Panc1 (cell line): ENCODE measurements at regions not wholly inside any gene's neighbourhood (a gene's known extent, or its start where the extent isn't known, plus 50 kb on each side); places are given as distances from the start of the nearest gene placed in this dataset.

Source experiments
- ATAC-seq: fragments of 200-7000 bp; cut with Tn5 transposase; 2 replicates; pipeline ENCODE4 v1.9.1; 2020; ENCODE audit warnings: mild to moderate bottlenecking, moderate library complexity
- BruUV-seq: library from RNA; stranded (reverse); fragments of 400-500 nt; replicated peaks from 2 replicates; lab custom pipeline; 2021; lab: Mats Ljungman, UMichigan
- CTCF ChIA-PET: fragments of 300-600 bp; sonication (Branson Sonifier 250); formaldehyde crosslinking; loops from one replicate; lab custom pipeline; 2022; ENCODE audit warnings: antibody characterized with exemption; lab: Charles Lee
- POLR2A ChIA-PET: fragments of 300-600 bp; sonication (Branson Sonifier 250); formaldehyde crosslinking; loops from one replicate; lab custom pipeline; 2022; ENCODE audit warnings: antibody characterized with exemption; lab: Charles Lee
- DNase-seq: peaks from one replicate; pipeline ENCODE4 v3.0.0-alpha.2; 2010; ENCODE audit warnings: low read depth, low spot score
- H3K27ac ChIP-seq: 2 replicates; pipeline ENCODE4 v1.5.1; 2011; ENCODE audit warnings: mild to moderate bottlenecking, low read length, inconsistent platforms
- H3K27me3 ChIP-seq: fragments of 200-500 bp; sonication (Bioruptor generic); 2 replicates; pipeline ENCODE4 v1.6.0; 2014; ENCODE audit warnings: low read length, inconsistent platforms; ENCODE audit not compliant: control insufficient read depth, insufficient read depth
- H3K36me3 ChIP-seq: fragments of 200-500 bp; sonication (Bioruptor generic); 2 replicates; pipeline ENCODE4 v1.5.1; 2014; ENCODE audit warnings: inconsistent platforms, mild to moderate bottlenecking, low read length, moderate library complexity; ENCODE audit not compliant: control insufficient read depth, insufficient read depth
- H3K4me1 ChIP-seq: 2 replicates; pipeline ENCODE4 v1.5.1; 2011; ENCODE audit warnings: inconsistent platforms, mild to moderate bottlenecking, low read length, moderate library complexity; ENCODE audit not compliant: control insufficient read depth, insufficient read depth
- H3K4me3 ChIP-seq, 2 experiments: 2 replicates each; pipeline ENCODE4 v1.5.1; 2011 to 2012; ENCODE audit warnings: low read depth in 2 of 2, low read length in 2 of 2, mild to moderate bottlenecking in 2 of 2, inconsistent platforms in 1 of 2, moderate library complexity in 1 of 2
- H3K9me3 ChIP-seq: fragments of 200-500 bp; sonication (Bioruptor generic); 2 replicates; pipeline ENCODE4 v1.5.1; 2014; ENCODE audit warnings: low read depth, mild to moderate bottlenecking, inconsistent platforms, low read length, moderate library complexity; ENCODE audit not compliant: control insufficient read depth, insufficient read depth
- POLR2AphosphoS5 ChIP-seq: IDR thresholded peaks from 2 replicates; pipeline ENCODE4 v1.6.1; 2012; ENCODE audit warnings: mild to moderate bottlenecking, low read depth, low read length, moderate library complexity
- SIN3A ChIP-seq: IDR thresholded peaks from 2 replicates; pipeline ENCODE4 v1.6.1; 2012; ENCODE audit warnings: low read depth, mild to moderate bottlenecking, low read length, moderate library complexity, borderline replicate concordance; ENCODE audit not compliant: insufficient read depth
- TCF7L2 ChIP-seq: IDR thresholded peaks from 2 replicates; pipeline ENCODE4 v1.6.1; 2011; ENCODE audit warnings: mild to moderate bottlenecking, low read depth, low read length, inconsistent platforms
- in situ Hi-C: cut with HindIII; loops from 2 replicates; pipeline ENCODE4 v1.10.0; 2016; ENCODE audit warnings: low sequenced_read_pairs, low pct_unique_long_range_greater_than_20kb
- intact Hi-C: fragments of 100-400 bp; cut with micrococcal nuclease; formaldehyde crosslinking; loops from one replicate; pipeline ENCODE4 v1.10.0; 2022; ENCODE audit not compliant: unreplicated experiment
- TF ChIP-seq, protein P1 (sequence below): fragments of 450-650 bp; IDR thresholded peaks from 2 replicates; pipeline ENCODE4 v1.5.1; 2017; ENCODE audit warnings: mild to moderate bottlenecking
- TF ChIP-seq, protein P2 (sequence below), 2 experiments: IDR thresholded peaks; 2 replicates each; pipeline ENCODE4 v1.6.1; 2011 to 2012; ENCODE audit warnings: low read depth in 2 of 2, control low read depth in 1 of 2, low read length in 1 of 2, mild to moderate bottlenecking in 1 of 2, moderate library complexity in 1 of 2; ENCODE audit not compliant: insufficient read depth in 1 of 2

DNA sequence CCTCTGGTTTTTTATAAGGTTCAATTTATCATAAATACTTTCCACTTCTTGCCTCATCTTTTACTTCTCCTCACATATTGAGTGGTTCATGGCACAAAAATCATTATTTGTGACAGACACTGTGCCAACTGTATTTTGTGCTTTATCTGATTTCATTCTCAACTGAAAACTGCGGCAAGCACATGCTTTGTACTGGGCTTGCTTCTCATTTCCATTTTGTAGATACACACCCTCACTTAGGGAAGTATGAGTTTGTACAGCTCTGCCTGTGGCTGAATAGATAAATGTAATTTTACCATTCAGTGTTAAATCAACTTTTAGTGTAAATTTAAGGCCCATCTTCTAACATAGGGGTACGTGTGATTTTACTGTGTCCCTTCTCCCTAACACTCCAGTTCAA is 83.6 kb downstream of the ANXA2R start:
- Histone ChIP-seq H3K36me3 (no peaks in the 10 kb centered on the region), H3K27me3 (no peaks in the 10 kb centered on the region), H3K27ac (no peak overlapping the region), H3K9me3 (peaks cover 4% of the 10 kb centered on the region; the same call in 1 of the 2 replicates), H3K4me3 (no peak overlapping the region), H3K4me1 (no peaks in the 10 kb centered on the region)
- CTCF ChIA-PET: no interaction called here
- in situ Hi-C loops (no loop called here), intact Hi-C loops (no loop called here)
- no peak for ATAC-seq
- no TSS peak for BruUV-seq
- POLR2A ChIA-PET: no interaction called here
- TF ChIP-seq, protein P1, sequence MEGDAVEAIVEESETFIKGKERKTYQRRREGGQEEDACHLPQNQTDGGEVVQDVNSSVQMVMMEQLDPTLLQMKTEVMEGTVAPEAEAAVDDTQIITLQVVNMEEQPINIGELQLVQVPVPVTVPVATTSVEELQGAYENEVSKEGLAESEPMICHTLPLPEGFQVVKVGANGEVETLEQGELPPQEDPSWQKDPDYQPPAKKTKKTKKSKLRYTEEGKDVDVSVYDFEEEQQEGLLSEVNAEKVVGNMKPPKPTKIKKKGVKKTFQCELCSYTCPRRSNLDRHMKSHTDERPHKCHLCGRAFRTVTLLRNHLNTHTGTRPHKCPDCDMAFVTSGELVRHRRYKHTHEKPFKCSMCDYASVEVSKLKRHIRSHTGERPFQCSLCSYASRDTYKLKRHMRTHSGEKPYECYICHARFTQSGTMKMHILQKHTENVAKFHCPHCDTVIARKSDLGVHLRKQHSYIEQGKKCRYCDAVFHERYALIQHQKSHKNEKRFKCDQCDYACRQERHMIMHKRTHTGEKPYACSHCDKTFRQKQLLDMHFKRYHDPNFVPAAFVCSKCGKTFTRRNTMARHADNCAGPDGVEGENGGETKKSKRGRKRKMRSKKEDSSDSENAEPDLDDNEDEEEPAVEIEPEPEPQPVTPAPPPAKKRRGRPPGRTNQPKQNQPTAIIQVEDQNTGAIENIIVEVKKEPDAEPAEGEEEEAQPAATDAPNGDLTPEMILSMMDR: no peak
- TF ChIP-seq SIN3A (no peak), POLR2AphosphoS5 (no peak), TCF7L2 (no peak)
- TF ChIP-seq, protein P2, sequence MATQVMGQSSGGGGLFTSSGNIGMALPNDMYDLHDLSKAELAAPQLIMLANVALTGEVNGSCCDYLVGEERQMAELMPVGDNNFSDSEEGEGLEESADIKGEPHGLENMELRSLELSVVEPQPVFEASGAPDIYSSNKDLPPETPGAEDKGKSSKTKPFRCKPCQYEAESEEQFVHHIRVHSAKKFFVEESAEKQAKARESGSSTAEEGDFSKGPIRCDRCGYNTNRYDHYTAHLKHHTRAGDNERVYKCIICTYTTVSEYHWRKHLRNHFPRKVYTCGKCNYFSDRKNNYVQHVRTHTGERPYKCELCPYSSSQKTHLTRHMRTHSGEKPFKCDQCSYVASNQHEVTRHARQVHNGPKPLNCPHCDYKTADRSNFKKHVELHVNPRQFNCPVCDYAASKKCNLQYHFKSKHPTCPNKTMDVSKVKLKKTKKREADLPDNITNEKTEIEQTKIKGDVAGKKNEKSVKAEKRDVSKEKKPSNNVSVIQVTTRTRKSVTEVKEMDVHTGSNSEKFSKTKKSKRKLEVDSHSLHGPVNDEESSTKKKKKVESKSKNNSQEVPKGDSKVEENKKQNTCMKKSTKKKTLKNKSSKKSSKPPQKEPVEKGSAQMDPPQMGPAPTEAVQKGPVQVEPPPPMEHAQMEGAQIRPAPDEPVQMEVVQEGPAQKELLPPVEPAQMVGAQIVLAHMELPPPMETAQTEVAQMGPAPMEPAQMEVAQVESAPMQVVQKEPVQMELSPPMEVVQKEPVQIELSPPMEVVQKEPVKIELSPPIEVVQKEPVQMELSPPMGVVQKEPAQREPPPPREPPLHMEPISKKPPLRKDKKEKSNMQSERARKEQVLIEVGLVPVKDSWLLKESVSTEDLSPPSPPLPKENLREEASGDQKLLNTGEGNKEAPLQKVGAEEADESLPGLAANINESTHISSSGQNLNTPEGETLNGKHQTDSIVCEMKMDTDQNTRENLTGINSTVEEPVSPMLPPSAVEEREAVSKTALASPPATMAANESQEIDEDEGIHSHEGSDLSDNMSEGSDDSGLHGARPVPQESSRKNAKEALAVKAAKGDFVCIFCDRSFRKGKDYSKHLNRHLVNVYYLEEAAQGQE (IDR thresholded peaks at IDR 0.05; ENCODE audit: insufficient read depth in 1 of 2, low read depth in 2 of 2, low read length in 1 of 2): no peak
- no peak for DNase-seq

DNA sequence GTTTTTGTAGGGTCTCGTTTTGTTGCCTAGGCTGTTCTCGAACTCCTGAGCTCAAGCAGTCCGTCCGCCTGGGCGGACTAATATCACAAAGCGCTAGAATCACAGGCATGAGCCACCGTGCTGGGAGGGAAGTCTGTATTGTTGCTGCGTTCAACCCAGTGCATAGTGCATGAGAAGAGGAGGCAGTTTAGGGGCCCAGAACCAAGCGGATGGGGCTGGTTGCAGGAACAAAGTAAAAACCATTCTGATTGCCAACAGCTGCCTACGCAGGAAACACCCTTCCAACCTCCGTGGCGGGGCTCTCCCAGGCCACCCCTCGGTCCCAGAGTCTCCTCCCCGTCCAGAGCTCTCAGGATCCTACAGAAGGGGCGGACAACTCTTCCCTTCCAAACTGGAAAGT is 87.1 kb downstream of the ANXA2R start:
- peaks cover 8% of the 10 kb centered on the region; the same call in 1 of the 2 replicates for H3K4me1 ChIP-seq
- H3K9me3 ChIP-seq: peaks cover 13% of the 10 kb centered on the region; the same call in 1 of the 2 replicates
- ATAC-seq (no peak), DNase-seq (no peak)
- TF ChIP-seq POLR2AphosphoS5 (no peak), TCF7L2 (no peak)
- TF ChIP-seq, protein P1: no peak
- TF ChIP-seq, protein P2 (IDR thresholded peaks at IDR 0.05; ENCODE audit: insufficient read depth in 1 of 2, low read depth in 2 of 2, low read length in 1 of 2): no peak
- no peaks in the 10 kb centered on the region for H3K36me3 ChIP-seq
- intact Hi-C loops (no loop called here), in situ Hi-C loops (no loop called here)
- no TSS peak for BruUV-seq
- H3K27me3 ChIP-seq: no peaks in the 10 kb centered on the region
- ChIA-PET POLR2A (no interaction called here), CTCF (no interaction called here)
- no peak overlapping the region for H3K27ac ChIP-seq
- no peak overlapping the region for H3K4me3 ChIP-seq
